Calu3 (cell line): ENCODE measurements at regions not wholly inside any gene's neighbourhood (a gene's known extent, or its start where the extent isn't known, plus 50 kb on each side); places are given as distances from the start of the nearest gene placed in this dataset.
"Not testable (repeated sequence)": the region's sequence is repeated elsewhere in the genome, so short reads cannot be mapped to it uniquely, and the experiment has no call there.

Experiments used
- BruUV-seq: library from RNA; stranded (reverse); fragments of 400-500 nt; replicated peaks from 2 replicates; lab custom pipeline; 2021; lab: Mats Ljungman, UMichigan
- CTCF ChIA-PET: fragments of 300-600 bp; sonication (Branson Sonifier 250); formaldehyde crosslinking; loops from one replicate; lab custom pipeline; 2022; ENCODE audit warnings: antibody characterized with exemption; lab: Charles Lee
- DNase-seq: peaks from one replicate; pipeline ENCODE4 v3.0.0; 2022
- H3K27ac Mint-ChIP-seq: one replicate; pipeline ENCODE4 v1.8.0; 2022; ENCODE audit warnings: mixed read lengths; ENCODE audit not compliant: unreplicated experiment
- H3K27me3 Mint-ChIP-seq: one replicate; pipeline ENCODE4 v1.8.0; 2022; ENCODE audit warnings: mixed read lengths; ENCODE audit not compliant: unreplicated experiment
- H3K36me3 Mint-ChIP-seq: one replicate; pipeline ENCODE4 v1.8.0; 2022; ENCODE audit warnings: mild to moderate bottlenecking, moderate library complexity, mixed read lengths; ENCODE audit not compliant: insufficient read depth, unreplicated experiment
- H3K4me1 Mint-ChIP-seq: one replicate; pipeline ENCODE4 v1.8.0; 2022; ENCODE audit warnings: mild to moderate bottlenecking, low read depth, mixed read lengths; ENCODE audit not compliant: unreplicated experiment
- H3K4me3 Mint-ChIP-seq: one replicate; pipeline ENCODE4 v1.8.0; 2022; ENCODE audit warnings: mild to moderate bottlenecking, low read depth, moderate library complexity, mixed read lengths; ENCODE audit not compliant: unreplicated experiment
- H3K9me3 Mint-ChIP-seq: one replicate; pipeline ENCODE4 v1.8.0; 2022; ENCODE audit warnings: low read depth, mixed read lengths; ENCODE audit not compliant: unreplicated experiment
- CTCF ChIP-seq: fragments of 200-600 bp; IDR thresholded peaks from one replicate; pipeline ENCODE4 v1.8.0; 2022; ENCODE audit warnings: antibody characterized with exemption; ENCODE audit not compliant: unreplicated experiment
- intact Hi-C: fragments of 100-400 bp; cut with micrococcal nuclease; formaldehyde crosslinking; loops from one replicate; pipeline ENCODE4 v1.10.0; 2022; ENCODE audit not compliant: unreplicated experiment

GRCh38 chr4:72846280-72847111 is 223.0 kb downstream of the COX18 start:
- CTCF ChIA-PET, result no interaction called here
- intact Hi-C loops, result no loop called here
- Mint-ChIP-seq H3K27me3 (no peaks in the 10 kb centered on the region), H3K9me3 (peaks cover 3% of the 10 kb centered on the region), H3K36me3 (no peaks in the 10 kb centered on the region), H3K4me1 (no peaks in the 10 kb centered on the region), H3K4me3 (no peak overlapping the region), H3K27ac (no peak overlapping the region)
- TF ChIP-seq CTCF, result no peak
- BruUV-seq, result no TSS peak
- DNase-seq, result peak; percentile 71

GRCh38 chr4:72843466-72843865 is 226.1 kb downstream of the COX18 start:
- H3K36me3 Mint-ChIP-seq, result no peaks in the 10 kb centered on the region
- no TSS peak for BruUV-seq
- intact Hi-C loops, result no loop called here
- no peaks in the 10 kb centered on the region for H3K9me3 Mint-ChIP-seq
- H3K4me1 Mint-ChIP-seq, result no peaks in the 10 kb centered on the region
- CTCF ChIA-PET, result no interaction called here
- no peak overlapping the region for H3K4me3 Mint-ChIP-seq
- no peak for DNase-seq
- TF ChIP-seq CTCF, result no peak
- no peak overlapping the region for H3K27ac Mint-ChIP-seq
- peaks cover 12% of the 10 kb centered on the region for H3K27me3 Mint-ChIP-seq

GRCh38 chr4:72842323-72842722 is 227.2 kb downstream of the COX18 start:
- TF ChIP-seq CTCF, result no peak
- Mint-ChIP-seq H3K36me3 (no peaks in the 10 kb centered on the region), H3K27ac (no peak overlapping the region), H3K27me3 (peaks cover 12% of the 10 kb centered on the region), H3K9me3 (no peaks in the 10 kb centered on the region), H3K4me1 (no peaks in the 10 kb centered on the region), H3K4me3 (no peak overlapping the region)
- CTCF ChIA-PET, result interaction anchor here (0.6 kb wide), 1 partner anchor 11 kb away, joined by 3 read pairs; no protein-coding TSS in a partner anchor
- DNase-seq, result no peak
- BruUV-seq, result no TSS peak
- intact Hi-C loops, result no loop called here

GRCh38 chr4:72840166-72840565 is 229.3 kb downstream of the COX18 start:
- H3K9me3 Mint-ChIP-seq, H3K4me3 Mint-ChIP-seq, BruUV-seq, intact Hi-C loops, H3K27ac Mint-ChIP-seq, CTCF ChIA-PET, H3K4me1 Mint-ChIP-seq, DNase-seq, H3K36me3 Mint-ChIP-seq: not testable (repeated sequence)
- peaks cover 12% of the 10 kb centered on the region for H3K27me3 Mint-ChIP-seq

- Mint-ChIP-seq H3K4me1 (no peaks in the 10 kb centered on the region), H3K36me3 (no peaks in the 10 kb centered on the region), H3K9me3 (no peaks in the 10 kb centered on the region), H3K4me3 (no peak overlapping the region), H3K27me3 (peaks cover 10% of the 10 kb centered on the region), H3K27ac (no peak overlapping the region)
- CTCF ChIA-PET, result no interaction called here
- BruUV-seq, result no TSS peak
- TF ChIP-seq CTCF, result no peak
- no peak for DNase-seq
- intact Hi-C loops, result no loop called here
Measured at GRCh38 chr4:72828864-72829263, 240.7 kb downstream of the COX18 start.
